Loucy (cell line): ENCODE measurements at regions not wholly inside any gene's neighbourhood (a gene's known extent, or its start where the extent isn't known, plus 50 kb on each side); places are given as distances from the start of the nearest gene placed in this dataset.

Experiments used
- H2AFZ ChIP-seq: fragments of 200-600 bp; sonication (generic); 2 replicates; pipeline ENCODE4 v1.6.0; 2016; ENCODE audit warnings: antibody characterized with exemption, mild to moderate bottlenecking, low read length, moderate library complexity
- H3F3A ChIP-seq: fragments of 200-600 bp; 2 replicates; pipeline ENCODE4 v1.6.0; 2016; ENCODE audit warnings: antibody characterized with exemption, low read depth, mild to moderate bottlenecking
- H3K27me3 ChIP-seq: fragments of 200-600 bp; sonication (generic); 2 replicates; pipeline ENCODE4 v1.6.1; 2014; ENCODE audit warnings: low read length, mild to moderate bottlenecking; ENCODE audit not compliant: insufficient read depth, poor library complexity, severe bottlenecking
- H3K36me3 ChIP-seq: fragments of 200-600 bp; sonication (generic); 2 replicates; pipeline ENCODE4 v1.6.1; 2016; ENCODE audit warnings: low read length; ENCODE audit not compliant: insufficient read depth
- H3K4me1 ChIP-seq: fragments of 200-600 bp; sonication (generic); 2 replicates; pipeline ENCODE4 v1.5.1; 2014; ENCODE audit warnings: low read length, mild to moderate bottlenecking; ENCODE audit not compliant: insufficient read depth, poor library complexity, severe bottlenecking
- H3K4me2 ChIP-seq: fragments of 200-600 bp; sonication (generic); 2 replicates; pipeline ENCODE4 v1.6.0; 2014; ENCODE audit warnings: antibody characterized with exemption, low read length, low read depth, mild to moderate bottlenecking; ENCODE audit not compliant: poor library complexity, severe bottlenecking
- H3K4me3 ChIP-seq: fragments of 200-600 bp; sonication (generic); 2 replicates; pipeline ENCODE4 v1.5.1; 2014; ENCODE audit warnings: low read length, mild to moderate bottlenecking, mixed read lengths; ENCODE audit not compliant: poor library complexity, severe bottlenecking
- H3K79me2 ChIP-seq: fragments of 200-600 bp; sonication (generic); 2 replicates; pipeline ENCODE4 v1.6.1; 2014; ENCODE audit warnings: low read length; ENCODE audit not compliant: insufficient read depth
- H3K9ac ChIP-seq: fragments of 200-600 bp; sonication (generic); 2 replicates; pipeline ENCODE4 v1.6.0; 2014; ENCODE audit warnings: mild to moderate bottlenecking, low read depth, low read length, moderate library complexity; ENCODE audit not compliant: poor library complexity, severe bottlenecking
- H3K9me2 ChIP-seq: fragments of 200-600 bp; sonication (generic); replicated peaks from 2 replicates; pipeline ENCODE4 v1.6.1; 2016; ENCODE audit warnings: low read depth, low read length, mixed read lengths
- H3K9me3 ChIP-seq: fragments of 200-600 bp; sonication (generic); 2 replicates; pipeline ENCODE4 v1.6.1; 2014; ENCODE audit warnings: mild to moderate bottlenecking, antibody characterized with exemption, low read length, low read depth; ENCODE audit not compliant: insufficient read depth
- H4K20me1 ChIP-seq: fragments of 200-600 bp; sonication (generic); 2 replicates; pipeline ENCODE4 v1.6.0; 2014; ENCODE audit warnings: antibody characterized with exemption, low read length, mild to moderate bottlenecking; ENCODE audit not compliant: insufficient read depth, poor library complexity, severe bottlenecking
- EZH2phosphoT487 ChIP-seq: fragments of 200-600 bp; IDR thresholded peaks from 2 replicates; pipeline ENCODE4 v1.6.1; 2018; ENCODE audit warnings: antibody characterized with exemption, mild to moderate bottlenecking, moderate library complexity, borderline replicate concordance
- TF ChIP-seq, protein P1 (sequence below): fragments of 200-600 bp; sonication (generic); conservative IDR thresholded peaks from 2 replicates; pipeline ENCODE4 v1.5.1; 2014; ENCODE audit warnings: mild to moderate bottlenecking, antibody characterized with exemption, low read length

DNA sequence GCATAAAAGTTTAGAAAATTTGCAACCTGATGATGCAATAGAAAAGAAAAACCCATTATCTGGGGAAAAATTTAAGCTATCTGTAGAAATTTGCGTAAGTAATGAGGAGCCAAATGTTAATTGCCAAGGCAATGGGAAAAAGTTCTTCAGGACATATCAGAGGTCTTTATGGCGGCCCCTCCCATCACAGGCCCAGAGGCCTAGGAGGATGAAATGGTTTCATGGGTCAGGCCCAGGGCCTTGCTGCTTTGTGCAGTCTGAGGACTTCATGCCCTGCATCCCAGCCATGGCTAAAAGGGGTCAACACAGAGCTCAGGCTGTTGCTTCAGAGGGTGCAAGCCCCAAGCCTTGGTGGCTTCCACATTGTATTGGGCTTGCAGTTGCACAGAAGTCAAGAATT, 582.8 kb downstream of the COL12A1 start:
- Histone ChIP-seq H3K27me3 (no peaks in the 10 kb centered on the region), H3K4me1 (no peaks in the 10 kb centered on the region), H3K36me3 (no peaks in the 10 kb centered on the region), H3K9me3 (no peaks in the 10 kb centered on the region; the same call in 1 of the 2 replicates), H2AFZ (no peak overlapping the region), H3K79me2 (no peaks in the 10 kb centered on the region), H3K4me3 (no peak overlapping the region), H3K4me2 (no peak overlapping the region), H3K9me2 (no peaks in the 10 kb centered on the region), H3K9ac (no peak overlapping the region), H3F3A (no peaks in the 10 kb centered on the region), H4K20me1 (no peaks in the 10 kb centered on the region)
- no peak for TF ChIP-seq EZH2phosphoT487
- TF ChIP-seq, protein P1, sequence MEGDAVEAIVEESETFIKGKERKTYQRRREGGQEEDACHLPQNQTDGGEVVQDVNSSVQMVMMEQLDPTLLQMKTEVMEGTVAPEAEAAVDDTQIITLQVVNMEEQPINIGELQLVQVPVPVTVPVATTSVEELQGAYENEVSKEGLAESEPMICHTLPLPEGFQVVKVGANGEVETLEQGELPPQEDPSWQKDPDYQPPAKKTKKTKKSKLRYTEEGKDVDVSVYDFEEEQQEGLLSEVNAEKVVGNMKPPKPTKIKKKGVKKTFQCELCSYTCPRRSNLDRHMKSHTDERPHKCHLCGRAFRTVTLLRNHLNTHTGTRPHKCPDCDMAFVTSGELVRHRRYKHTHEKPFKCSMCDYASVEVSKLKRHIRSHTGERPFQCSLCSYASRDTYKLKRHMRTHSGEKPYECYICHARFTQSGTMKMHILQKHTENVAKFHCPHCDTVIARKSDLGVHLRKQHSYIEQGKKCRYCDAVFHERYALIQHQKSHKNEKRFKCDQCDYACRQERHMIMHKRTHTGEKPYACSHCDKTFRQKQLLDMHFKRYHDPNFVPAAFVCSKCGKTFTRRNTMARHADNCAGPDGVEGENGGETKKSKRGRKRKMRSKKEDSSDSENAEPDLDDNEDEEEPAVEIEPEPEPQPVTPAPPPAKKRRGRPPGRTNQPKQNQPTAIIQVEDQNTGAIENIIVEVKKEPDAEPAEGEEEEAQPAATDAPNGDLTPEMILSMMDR, result no peak

DNA sequence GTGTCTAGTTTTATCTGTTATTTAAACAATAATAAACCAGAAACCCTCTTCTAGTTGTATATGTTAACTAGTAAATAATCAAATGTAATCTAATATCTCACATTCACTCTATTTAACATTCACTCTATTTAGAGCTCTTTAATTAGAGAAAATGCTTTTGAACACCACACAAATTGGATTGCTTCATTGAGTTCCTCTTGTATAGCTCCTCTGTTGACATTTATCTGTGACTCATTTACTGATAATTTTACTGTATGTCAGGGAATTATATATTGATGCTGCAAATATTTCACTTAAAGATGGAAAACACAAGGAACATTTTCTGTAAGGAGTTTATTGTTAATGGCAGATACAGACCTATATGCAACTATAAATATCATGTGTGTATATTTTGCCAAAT, 594.6 kb downstream of the COL12A1 start:
- TF ChIP-seq EZH2phosphoT487, result no peak
- TF ChIP-seq, protein P1, result no peak
- H3K4me1 ChIP-seq, result no peaks in the 10 kb centered on the region
- H3K9ac ChIP-seq, result no peak overlapping the region
- no peaks in the 10 kb centered on the region for H3K36me3 ChIP-seq
- no peaks in the 10 kb centered on the region for H4K20me1 ChIP-seq
- no peak overlapping the region for H2AFZ ChIP-seq
- no peaks in the 10 kb centered on the region for H3F3A ChIP-seq
- H3K4me3 ChIP-seq, result no peak overlapping the region
- no peaks in the 10 kb centered on the region for H3K79me2 ChIP-seq
- no peaks in the 10 kb centered on the region for H3K27me3 ChIP-seq
- no peak overlapping the region for H3K4me2 ChIP-seq
- H3K9me2 ChIP-seq, result no peaks in the 10 kb centered on the region
- H3K9me3 ChIP-seq, result no peaks in the 10 kb centered on the region

DNA sequence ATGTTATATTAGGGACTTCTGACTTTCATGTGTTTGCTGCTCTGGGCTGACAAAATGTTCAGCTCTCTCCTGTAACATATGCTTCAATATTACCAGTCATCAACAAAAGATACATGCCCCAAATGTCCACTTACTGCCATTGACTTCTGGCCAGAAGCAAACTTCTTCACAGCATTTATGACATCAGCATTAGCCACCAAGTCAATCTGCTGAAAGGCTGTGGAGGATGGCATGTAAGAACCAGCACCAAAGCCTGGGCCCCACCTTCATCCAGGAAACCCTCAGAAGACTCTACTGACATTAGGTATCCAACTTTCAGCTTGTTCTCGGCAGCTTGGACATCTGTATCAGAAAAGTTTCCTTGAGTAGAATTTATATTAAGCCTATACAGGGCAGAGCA, 595.5 kb downstream of the COL12A1 start:
- no peaks in the 10 kb centered on the region for H3K79me2 ChIP-seq
- H3K4me3 ChIP-seq, result no peak overlapping the region
- no peak overlapping the region for H3K4me2 ChIP-seq
- no peaks in the 10 kb centered on the region for H3K9me3 ChIP-seq
- H3K9ac ChIP-seq, result no peak overlapping the region
- no peak overlapping the region for H2AFZ ChIP-seq
- H4K20me1 ChIP-seq, result no peaks in the 10 kb centered on the region
- no peaks in the 10 kb centered on the region for H3K9me2 ChIP-seq
- no peaks in the 10 kb centered on the region for H3K4me1 ChIP-seq
- TF ChIP-seq, protein P1, result no peak
- TF ChIP-seq EZH2phosphoT487, result no peak
- H3F3A ChIP-seq, result no peaks in the 10 kb centered on the region
- H3K27me3 ChIP-seq, result no peaks in the 10 kb centered on the region
- no peaks in the 10 kb centered on the region for H3K36me3 ChIP-seq
